Endothelial cell of umbilical vein (primary cell): ENCODE measurements at regions not wholly inside any gene's neighbourhood (a gene's known extent, or its start where the extent isn't known, plus 50 kb on each side); places are given as distances from the start of the nearest gene placed in this dataset.

ENCODE experiments used
- BruUV-seq: library from RNA; stranded (reverse); fragments of 400-500 nt; replicated peaks from 2 replicates; lab custom pipeline; 2021; lab: Mats Ljungman, UMichigan
- CTCF ChIA-PET: fragments of 300-600, 350-600 bp; sonication (Branson Sonifier 250); formaldehyde crosslinking; loops from one replicate; lab custom pipeline; 2021; ENCODE audit warnings: antibody characterized with exemption, inconsistent platforms; lab: Charles Lee
- POLR2A ChIA-PET: fragments of 300-600, 350-600 bp; sonication (Branson Sonifier 250); formaldehyde crosslinking; loops from one replicate; lab custom pipeline; 2021; ENCODE audit warnings: antibody characterized with exemption, inconsistent platforms; lab: Charles Lee
- DNase-seq: peaks from one replicate; pipeline ENCODE4 v3.0.0-alpha.2; 2011; ENCODE audit warnings: low read depth, low spot score
- FAIRE-seq: peaks from 2 replicates; lab custom pipeline; 2011; peaks lifted over from hg19 to GRCh38; lab: Jason Lieb, UNC
- H2AFZ ChIP-seq: 2 replicates; pipeline ENCODE4 v1.6.0; 2012; ENCODE audit warnings: low read depth, low read length, control low read depth, inconsistent platforms
- H3K27ac ChIP-seq: 2 replicates; pipeline ENCODE4 v1.5.1; 2011; ENCODE audit warnings: low read depth, mild to moderate bottlenecking, control low read depth, low read length, moderate library complexity; ENCODE audit not compliant: insufficient read depth
- H3K27me3 ChIP-seq, 2 experiments: 2 replicates each; pipeline versions ENCODE4 v1.6.0 to v1.6.1; 2011; ENCODE audit warnings: low read length in 2 of 2, mixed read lengths in 1 of 2; ENCODE audit not compliant: control insufficient read depth in 2 of 2, insufficient read depth in 2 of 2
- H3K36me3 ChIP-seq, 2 experiments: 2 replicates in 1 of 2; 3 replicates in 1 of 2; pipeline ENCODE4 v1.5.1; 2011; ENCODE audit warnings: low read length in 2 of 2, mild to moderate bottlenecking in 1 of 2, moderate library complexity in 1 of 2; ENCODE audit not compliant: control insufficient read depth in 2 of 2, insufficient read depth in 2 of 2; ENCODE audit errors: extremely low read depth in 1 of 2
- H3K4me1 ChIP-seq: 3 replicates; pipeline ENCODE4 v1.5.1; 2011; ENCODE audit warnings: mild to moderate bottlenecking, low read length; ENCODE audit not compliant: control insufficient read depth, insufficient read depth; ENCODE audit errors: extremely low read depth
- H3K4me2 ChIP-seq: 2 replicates; pipeline ENCODE4 v1.6.1; 2011; ENCODE audit warnings: low read length, control low read depth, mixed read lengths; ENCODE audit not compliant: insufficient read depth
- H3K4me3 ChIP-seq, 3 experiments: fragments of 200-600 bp in 1 of 3; sonication (generic), shearing (Covaris generic) in 1 of 3; replicated peaks in 1 of 3; 2 replicates each; pipeline ENCODE4 v1.5.1; 2011 to 2016; ENCODE audit warnings: control low read depth in 3 of 3, low read length in 3 of 3, mild to moderate bottlenecking in 2 of 3, inconsistent platforms in 1 of 3, low read depth in 1 of 3, moderate library complexity in 1 of 3; ENCODE audit not compliant: insufficient read depth in 1 of 3
- H3K79me2 ChIP-seq: 2 replicates; pipeline ENCODE4 v1.6.0; 2012; ENCODE audit warnings: low read length, inconsistent platforms; ENCODE audit not compliant: control insufficient read depth, insufficient read depth
- H3K9ac ChIP-seq: replicated peaks from 2 replicates; pipeline ENCODE3; 2011; ENCODE audit warnings: low read length, control low read depth; ENCODE audit not compliant: insufficient read depth; ENCODE audit errors: extremely low read depth
- H3K9me1 ChIP-seq: replicated peaks from 3 replicates; pipeline ENCODE4 v1.6.0; 2011; ENCODE audit warnings: mild to moderate bottlenecking, low read length; ENCODE audit not compliant: control insufficient read depth, insufficient read depth; ENCODE audit errors: extremely low read depth
- H3K9me3 ChIP-seq: replicated peaks from 2 replicates; pipeline ENCODE4 v1.5.1; 2012; ENCODE audit warnings: low read length, inconsistent platforms; ENCODE audit not compliant: control insufficient read depth, insufficient read depth
- H4K20me1 ChIP-seq: replicated peaks from 2 replicates; pipeline ENCODE3; 2011; ENCODE audit warnings: mild to moderate bottlenecking, low read length; ENCODE audit not compliant: control insufficient read depth, insufficient read depth; ENCODE audit errors: extremely low read depth
- CTCF ChIP-seq, 2 donors: IDR thresholded peaks; 1 replicate in 1 of 2; 2 replicates in 1 of 2; pipeline ENCODE4 v1.5.1; 2011; ENCODE audit warnings: low read length in 2 of 2, mild to moderate bottlenecking in 2 of 2, moderate library complexity in 2 of 2, control low read depth in 1 of 2, inconsistent platforms in 1 of 2, low read depth in 1 of 2; ENCODE audit not compliant: insufficient read depth in 1 of 2; ENCODE audit errors: extremely low read depth in 1 of 2
- EZH2 ChIP-seq: IDR thresholded peaks from 2 replicates; pipeline ENCODE4 v1.6.1; 2012; ENCODE audit warnings: borderline replicate concordance, low read depth, mild to moderate bottlenecking, moderate library complexity, low read length, inconsistent platforms; ENCODE audit not compliant: severe bottlenecking
- FOS ChIP-seq: IDR thresholded peaks from 2 replicates; pipeline ENCODE4 v1.6.1; 2011; ENCODE audit warnings: mild to moderate bottlenecking, low read length, moderate library complexity, borderline replicate concordance; ENCODE audit not compliant: insufficient read depth
- GATA2 ChIP-seq: IDR thresholded peaks from 2 replicates; pipeline ENCODE4 v1.7.0; 2011; ENCODE audit warnings: low read depth, mild to moderate bottlenecking, moderate library complexity, mixed read lengths, low read length; ENCODE audit not compliant: insufficient read length, insufficient read depth
- JUN ChIP-seq: IDR thresholded peaks from 2 replicates; pipeline ENCODE4 v1.6.1; 2011; ENCODE audit warnings: borderline replicate concordance, low read depth; ENCODE audit not compliant: insufficient read length, insufficient read depth
- MAX ChIP-seq: IDR thresholded peaks from 2 replicates; pipeline ENCODE4 v1.6.1; 2011; ENCODE audit not compliant: insufficient read depth, insufficient read length
- MYC ChIP-seq: IDR thresholded peaks from one replicate; pipeline ENCODE4 v1.6.1; 2011; ENCODE audit warnings: mild to moderate bottlenecking, low read depth, low read length
- POLR2A ChIP-seq: IDR thresholded peaks from 2 replicates; pipeline ENCODE4 v1.6.1; 2012; ENCODE audit warnings: low read depth, mild to moderate bottlenecking, control low read depth, low read length
- POLR2AphosphoS5 ChIP-seq: IDR thresholded peaks from 2 replicates; pipeline ENCODE4 v1.6.1; 2012; ENCODE audit warnings: low read depth, mild to moderate bottlenecking, control low read depth, low read length, moderate library complexity; ENCODE audit not compliant: insufficient read depth
- dilution Hi-C: fragments of 300-500 bp; cut with MboI; formaldehyde crosslinking; loops from one replicate; pipeline ENCODE4 v1.15.0; 2019; ENCODE audit warnings: low sequenced_read_pairs; ENCODE audit not compliant: extremely low pct_ligation_motif_present
- intact Hi-C: fragments of 100-400 bp; cut with micrococcal nuclease; formaldehyde crosslinking; loops from one replicate; pipeline ENCODE4 v1.10.0; 2022

- CTCF ChIA-PET, result no interaction called here
- POLR2A ChIA-PET, result no interaction called here
- H3K9ac ChIP-seq, result no peak overlapping the region
- H4K20me1 ChIP-seq, result no peaks in the 10 kb centered on the region
- peaks cover 4% of the 10 kb centered on the region for H3K9me3 ChIP-seq
- no peaks in the 10 kb centered on the region for H3K79me2 ChIP-seq
- no peak overlapping the region for H3K4me3 ChIP-seq
- no peak for FAIRE-seq
- TF ChIP-seq POLR2AphosphoS5 (no peak), GATA2 (no peak), CTCF (IDR thresholded peaks at IDR 0.05; ENCODE audit: extremely low read depth in 1 of 2, insufficient read depth in 1 of 2, low read depth in 1 of 2, low read length in 2 of 2) (no peak), FOS (no peak), EZH2 (no peak), JUN (no peak), MYC (no peak), MAX (no peak), POLR2A (no peak)
- BruUV-seq, result no TSS peak
- H3K27ac ChIP-seq, result no peak overlapping the region
- no peaks in the 10 kb centered on the region for H3K9me1 ChIP-seq
- H3K27me3 ChIP-seq, result no peaks in the 10 kb centered on the region
- H3K4me1 ChIP-seq, result no peaks in the 10 kb centered on the region
- no peak for DNase-seq
- dilution Hi-C loops (no loop called here), intact Hi-C loops (no loop called here)
- H2AFZ ChIP-seq, result no peak overlapping the region
- no peak overlapping the region for H3K4me2 ChIP-seq
- no peaks in the 10 kb centered on the region for H3K36me3 ChIP-seq
These were observed 263.6 kb downstream of the BRD1 start for GRCh38 chr22:49564054-49564453.
